ENCODE measurements at regions not wholly inside any gene's neighbourhood (a gene's known extent, or its start where the extent isn't known, plus 50 kb on each side); places are given as distances from the start of the nearest gene placed in this dataset.

- Histone ChIP-seq H3K4me1 (replicated peaks in 1 of 4; ENCODE audit: control insufficient read depth in 3 of 4, insufficient read depth in 4 of 4, low read length in 3 of 4) (no peaks in the 10 kb centered on the region), H3K9me3 (ENCODE audit: insufficient read depth in 2 of 2, low read depth in 1 of 2, low read length in 1 of 2) (no peaks in the 10 kb centered on the region; a peak in 1 of 4 replicates), H3K27ac (ENCODE audit: low read depth, low read length) (no peak overlapping the region), H3K79me2 (ENCODE audit: control insufficient read depth in 1 of 2, insufficient read depth in 2 of 2, low read length in 2 of 2) (no peaks in the 10 kb centered on the region), H3K79me1 (ENCODE audit: low read depth, low read length) (no peaks in the 10 kb centered on the region), H3K23me2 (ENCODE audit: low read depth, low read length) (no peaks in the 10 kb centered on the region), H3K4me3 (ENCODE audit: extremely low read depth in 1 of 4, insufficient read depth in 2 of 4, low read depth in 3 of 4, low read length in 4 of 4) (no peak overlapping the region), H4K5ac (ENCODE audit: insufficient read length, low read depth, low read length) (no peak overlapping the region), H3K4ac (replicated peaks; ENCODE audit: insufficient read length, low read depth, low read length) (no peak overlapping the region), H3K18ac (ENCODE audit: extremely low read depth, low read length) (no peak overlapping the region), H2AFZ (ENCODE audit: low read length) (no peak overlapping the region), H2BK12ac (ENCODE audit: low read depth, low read length) (no peak overlapping the region), H3K4me2 (ENCODE audit: insufficient read depth in 1 of 2, low read depth in 2 of 2, low read length in 2 of 2) (no peak overlapping the region), H2BK15ac (ENCODE audit: low read length) (no peak overlapping the region), H3K9ac (replicated peaks in 1 of 4; ENCODE audit: extremely low read depth in 1 of 4, low read depth in 3 of 4, low read length in 3 of 4) (no peak overlapping the region), H3K36me3 (ENCODE audit: control insufficient read depth in 2 of 4, insufficient read depth in 4 of 4, low read length in 3 of 4) (no peaks in the 10 kb centered on the region), H3K14ac (ENCODE audit: insufficient read length) (no peak overlapping the region), H4K8ac (ENCODE audit: extremely low read depth, insufficient read depth, low read length) (no peak overlapping the region), H2BK120ac (replicated peaks; ENCODE audit: low read depth, low read length) (no peak overlapping the region), H4K20me1 (replicated peaks in 1 of 2; ENCODE audit: control insufficient read depth in 1 of 2, insufficient read depth in 2 of 2, low read length in 2 of 2) (no peaks in the 10 kb centered on the region), H2BK20ac (ENCODE audit: low read length) (no peak overlapping the region), H4K91ac (replicated peaks; ENCODE audit: insufficient read length, low read length) (no peak overlapping the region), H2AK5ac (ENCODE audit: low read depth, low read length) (no peak overlapping the region), H2BK5ac (ENCODE audit: low read depth, low read length) (no peak overlapping the region), H3K23ac (ENCODE audit: insufficient read length) (no peak overlapping the region), H3K56ac (replicated peaks; ENCODE audit: insufficient read length, low read depth, low read length) (no peak overlapping the region), H3K27me3 (replicated peaks in 1 of 4; ENCODE audit: control insufficient read depth in 3 of 4, extremely low read depth in 1 of 4, insufficient read depth in 3 of 4, low read length in 3 of 4) (no peaks in the 10 kb centered on the region)
- TF ChIP-seq BRCA1 (IDR thresholded peaks at IDR 0.05; ENCODE audit: low read depth, low read length) (no peak), EZH2 (IDR thresholded peaks at IDR 0.05; ENCODE audit: low read depth, low read length, severe bottlenecking) (no peak), CREB1 (IDR thresholded peaks at IDR 0.05) (no peak), BACH1 (IDR thresholded peaks at IDR 0.05; ENCODE audit: low read length) (no peak), USF2 (IDR thresholded peaks at IDR 0.05; ENCODE audit: low read length) (no peak), RXRA (IDR thresholded peaks at IDR 0.05; ENCODE audit: insufficient read depth, low read depth, low read length) (no peak), HDAC2 (IDR thresholded peaks at IDR 0.05; ENCODE audit: borderline replicate concordance in 1 of 2, low read depth in 2 of 2, low read length in 2 of 2) (no peak), SIN3A (conservative IDR thresholded peaks at IDR 0.05 in 1 of 2, IDR thresholded peaks at IDR 0.05 in 1 of 2; ENCODE audit: low read depth in 1 of 2, low read length in 2 of 2) (no peak), POLR2A (IDR thresholded peaks at IDR 0.05; ENCODE audit: control extremely low read depth in 1 of 2, low read depth in 2 of 2, low read length in 2 of 2) (no peak)
- DNase-seq (ENCODE audit: low read depth in 1 of 2, low spot score in 2 of 2) (no peak), FAIRE-seq (no peak)
- POLR2A ChIA-PET (ENCODE audit: partially characterized antibody) = no interaction called here
- CTCF ChIA-PET (ENCODE audit: partially characterized antibody) = no interaction called here
Measured at GRCh38 chr5:98698359-98698758, 75.1 kb upstream of the RGMB start.

Measured in H1 (cell line).